Liver (tissue), 8 donors: ENCODE measurements at regions not wholly inside any gene's neighbourhood (a gene's known extent, or its start where the extent isn't known, plus 50 kb on each side); places are given as distances from the start of the nearest gene placed in this dataset.

Source experiments
- DNase-seq: peaks from one replicate; pipeline ENCODE4 v3.0.0-alpha.2; 2017; ENCODE audit warnings: low spot score
- H3K27ac ChIP-seq, 2 donors: one replicate each; pipeline ENCODE4 v1.7.0; 2013; ENCODE audit warnings: inconsistent platforms in 2 of 2, low read length in 2 of 2, control low read depth in 1 of 2, low read depth in 1 of 2, mild to moderate bottlenecking in 1 of 2
- H3K27me3 ChIP-seq, 4 donors: one replicate each; pipeline versions ENCODE4 v1.6.1 to v1.7.0; 2013; ENCODE audit warnings: low read length in 3 of 4, inconsistent platforms in 1 of 4, mild to moderate bottlenecking in 1 of 4, moderate library complexity in 1 of 4; ENCODE audit not compliant: control insufficient read depth in 4 of 4, insufficient read depth in 4 of 4
- H3K36me3 ChIP-seq, 4 donors: one replicate each; pipeline versions ENCODE4 v1.6.1 to v1.7.0; 2013; ENCODE audit warnings: low read length in 3 of 4, mild to moderate bottlenecking in 3 of 4, low read depth in 1 of 4, moderate library complexity in 1 of 4; ENCODE audit not compliant: control insufficient read depth in 4 of 4, insufficient read depth in 3 of 4
- H3K4me1 ChIP-seq, 4 donors: one replicate each; pipeline versions ENCODE4 v1.6.1 to v1.7.0; 2013; ENCODE audit warnings: low read length in 3 of 4, mild to moderate bottlenecking in 3 of 4, moderate library complexity in 1 of 4; ENCODE audit not compliant: control insufficient read depth in 4 of 4, insufficient read depth in 4 of 4
- H3K4me3 ChIP-seq, 3 donors: one replicate each; pipeline versions ENCODE4 v1.6.1 to v1.7.0; 2013; ENCODE audit warnings: low read length in 3 of 3, control low read depth in 1 of 3, low read depth in 1 of 3, mild to moderate bottlenecking in 1 of 3
- H3K9ac ChIP-seq, 2 donors: one replicate each; pipeline ENCODE4 v1.7.0; 2013; ENCODE audit warnings: low read length in 2 of 2, mild to moderate bottlenecking in 2 of 2, moderate library complexity in 2 of 2, control low read depth in 1 of 2, low read depth in 1 of 2
- H3K9me3 ChIP-seq, 4 donors: one replicate each; pipeline versions ENCODE4 v1.6.1 to v1.7.0; 2013; ENCODE audit warnings: low read length in 3 of 4; ENCODE audit not compliant: control insufficient read depth in 4 of 4
- EGR1 ChIP-seq, 2 donors: IDR thresholded peaks; 2 replicates each; pipeline ENCODE4 v1.6.1; 2016 to 2018; ENCODE audit warnings: antibody characterized with exemption in 2 of 2, low read depth in 2 of 2
- FOXA1 ChIP-seq: IDR thresholded peaks from 2 replicates; pipeline ENCODE4 v1.6.1; 2016; ENCODE audit warnings: antibody characterized with exemption
- FOXA2 ChIP-seq: IDR thresholded peaks from 2 replicates; pipeline ENCODE4 v1.6.1; 2016; ENCODE audit warnings: antibody characterized with exemption
- GABPA ChIP-seq, 2 donors: IDR thresholded peaks in 1 of 2; conservative IDR thresholded peaks in 1 of 2; 2 replicates each; pipeline ENCODE4 v1.6.1; 2016; ENCODE audit warnings: antibody characterized with exemption in 2 of 2, mild to moderate bottlenecking in 1 of 2, moderate library complexity in 1 of 2
- HNF4A ChIP-seq, 2 donors: conservative IDR thresholded peaks; 2 replicates each; pipeline ENCODE4 v1.6.1; 2016; ENCODE audit warnings: antibody characterized with exemption in 2 of 2, mild to moderate bottlenecking in 2 of 2
- HNF4G ChIP-seq: IDR thresholded peaks from 2 replicates; pipeline ENCODE4 v1.6.1; 2016; ENCODE audit warnings: antibody characterized with exemption
- JUND ChIP-seq, 2 donors: IDR thresholded peaks; 2 replicates each; pipeline ENCODE4 v1.6.1; 2016; ENCODE audit warnings: antibody characterized with exemption in 2 of 2
- NR2F2 ChIP-seq: IDR thresholded peaks from 2 replicates; pipeline ENCODE4 v1.6.1; 2016; ENCODE audit warnings: antibody characterized with exemption
- RAD21 ChIP-seq, 2 donors: IDR thresholded peaks; 2 replicates each; pipeline ENCODE4 v1.6.1; 2016; ENCODE audit warnings: antibody characterized with exemption in 2 of 2, mild to moderate bottlenecking in 2 of 2
- SP1 ChIP-seq: IDR thresholded peaks from 2 replicates; pipeline ENCODE4 v1.6.1; 2018; ENCODE audit warnings: antibody characterized with exemption, mild to moderate bottlenecking
- TAF1 ChIP-seq: conservative IDR thresholded peaks from 2 replicates; pipeline ENCODE4 v1.6.1; 2016; ENCODE audit warnings: antibody characterized with exemption, mild to moderate bottlenecking
- YY1 ChIP-seq: IDR thresholded peaks from 2 replicates; pipeline ENCODE4 v1.6.1; 2016; ENCODE audit warnings: antibody characterized with exemption, mild to moderate bottlenecking
- WGBS: extraction: QIAGEN DNeasy Blood & Tissue Kit; methylation state at CpG from one replicate; pipeline ENCODE4 v1.1.7; 2013; 5-methylcytosine and 5-hydroxymethylcytosine counted together
- TF ChIP-seq, protein P1 (sequence below): IDR thresholded peaks from 2 replicates; pipeline ENCODE4 v1.6.1; 2016; ENCODE audit warnings: antibody characterized with exemption
- TF ChIP-seq, protein P2 (sequence below): IDR thresholded peaks from 2 replicates; pipeline ENCODE4 v1.6.1; 2016; ENCODE audit warnings: antibody characterized with exemption
- TF ChIP-seq, protein P3 (sequence below): IDR thresholded peaks from 2 replicates; pipeline ENCODE4 v1.6.1; 2016; ENCODE audit warnings: antibody characterized with exemption, mild to moderate bottlenecking
- TF ChIP-seq, protein P4 (sequence below): fragments of 150-350 bp; IDR thresholded peaks from 2 replicates; pipeline ENCODE4 v1.5.1; 2017; ENCODE audit warnings: improper control_type of control experiment, low read depth, low read length; ENCODE audit not compliant: missing input control
- TF ChIP-seq, protein P5 (sequence below): IDR thresholded peaks from 2 replicates; pipeline ENCODE4 v1.6.1; 2016; ENCODE audit warnings: antibody characterized with exemption
- donor health status: healthy.
- donor health status: healthy.
- donor health status: healthy.
- donor health status: healthy.
- donor health status: healthy.

DNA sequence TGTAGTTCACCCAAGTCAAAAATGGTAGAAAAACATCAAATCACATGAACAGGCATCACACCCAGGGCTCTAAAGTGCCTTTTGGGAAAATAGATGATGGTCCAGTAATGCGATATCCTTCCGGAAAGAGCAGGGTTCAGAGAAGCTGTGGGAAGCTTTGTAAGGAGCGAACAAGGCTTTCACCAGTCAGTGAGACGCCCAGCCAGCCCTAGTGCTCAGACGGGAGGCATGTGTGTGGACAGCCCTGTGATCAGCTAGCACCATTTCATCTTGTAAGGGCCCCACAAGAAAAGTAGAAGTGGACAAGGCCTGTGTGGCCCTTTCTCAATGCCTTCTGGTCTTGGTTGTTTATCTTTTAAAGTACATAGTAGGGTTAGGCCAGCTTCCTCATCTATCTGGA, 76.1 kb downstream of the SMIM21 start:
- H3K9me3 ChIP-seq = peaks cover 0 to 7% (median 6%) of the 10 kb centered on the region in 4 donors
- H3K36me3 ChIP-seq = no peaks in the 10 kb centered on the region
- DNase-seq = peak; percentile 10
- no peak for TF ChIP-seq FOXA2
- no peak for TF ChIP-seq HNF4G
- no peak for TF ChIP-seq JUND (IDR thresholded peaks at IDR 0.05)
- TF ChIP-seq, protein P1, sequence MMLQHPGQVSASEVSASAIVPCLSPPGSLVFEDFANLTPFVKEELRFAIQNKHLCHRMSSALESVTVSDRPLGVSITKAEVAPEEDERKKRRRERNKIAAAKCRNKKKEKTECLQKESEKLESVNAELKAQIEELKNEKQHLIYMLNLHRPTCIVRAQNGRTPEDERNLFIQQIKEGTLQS = no peak
- TF ChIP-seq, protein P2, sequence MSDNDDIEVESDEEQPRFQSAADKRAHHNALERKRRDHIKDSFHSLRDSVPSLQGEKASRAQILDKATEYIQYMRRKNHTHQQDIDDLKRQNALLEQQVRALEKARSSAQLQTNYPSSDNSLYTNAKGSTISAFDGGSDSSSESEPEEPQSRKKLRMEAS = no peak
- TF ChIP-seq, protein P3, sequence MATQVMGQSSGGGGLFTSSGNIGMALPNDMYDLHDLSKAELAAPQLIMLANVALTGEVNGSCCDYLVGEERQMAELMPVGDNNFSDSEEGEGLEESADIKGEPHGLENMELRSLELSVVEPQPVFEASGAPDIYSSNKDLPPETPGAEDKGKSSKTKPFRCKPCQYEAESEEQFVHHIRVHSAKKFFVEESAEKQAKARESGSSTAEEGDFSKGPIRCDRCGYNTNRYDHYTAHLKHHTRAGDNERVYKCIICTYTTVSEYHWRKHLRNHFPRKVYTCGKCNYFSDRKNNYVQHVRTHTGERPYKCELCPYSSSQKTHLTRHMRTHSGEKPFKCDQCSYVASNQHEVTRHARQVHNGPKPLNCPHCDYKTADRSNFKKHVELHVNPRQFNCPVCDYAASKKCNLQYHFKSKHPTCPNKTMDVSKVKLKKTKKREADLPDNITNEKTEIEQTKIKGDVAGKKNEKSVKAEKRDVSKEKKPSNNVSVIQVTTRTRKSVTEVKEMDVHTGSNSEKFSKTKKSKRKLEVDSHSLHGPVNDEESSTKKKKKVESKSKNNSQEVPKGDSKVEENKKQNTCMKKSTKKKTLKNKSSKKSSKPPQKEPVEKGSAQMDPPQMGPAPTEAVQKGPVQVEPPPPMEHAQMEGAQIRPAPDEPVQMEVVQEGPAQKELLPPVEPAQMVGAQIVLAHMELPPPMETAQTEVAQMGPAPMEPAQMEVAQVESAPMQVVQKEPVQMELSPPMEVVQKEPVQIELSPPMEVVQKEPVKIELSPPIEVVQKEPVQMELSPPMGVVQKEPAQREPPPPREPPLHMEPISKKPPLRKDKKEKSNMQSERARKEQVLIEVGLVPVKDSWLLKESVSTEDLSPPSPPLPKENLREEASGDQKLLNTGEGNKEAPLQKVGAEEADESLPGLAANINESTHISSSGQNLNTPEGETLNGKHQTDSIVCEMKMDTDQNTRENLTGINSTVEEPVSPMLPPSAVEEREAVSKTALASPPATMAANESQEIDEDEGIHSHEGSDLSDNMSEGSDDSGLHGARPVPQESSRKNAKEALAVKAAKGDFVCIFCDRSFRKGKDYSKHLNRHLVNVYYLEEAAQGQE = no peak
- TF ChIP-seq FOXA1 = no peak
- no peak for TF ChIP-seq HNF4A (conservative IDR thresholded peaks at IDR 0.05)
- no peak for TF ChIP-seq GABPA (IDR thresholded peaks at IDR 0.05 in 1 of 2, conservative IDR thresholded peaks at IDR 0.05 in 1 of 2)
- TF ChIP-seq YY1 = no peak
- no peak for TF ChIP-seq EGR1 (IDR thresholded peaks at IDR 0.05; ENCODE audit: low read depth in 2 of 2)
- no peak for TF ChIP-seq TAF1
- no peaks in the 10 kb centered on the region for H3K4me1 ChIP-seq
- 94% methylated on average over 5 of the region's 5 CpGs for WGBS
- H3K27me3 ChIP-seq = peaks cover 0 to 2% (median 0%) of the 10 kb centered on the region in 4 donors
- H3K9ac ChIP-seq = no peak overlapping the region
- H3K27ac ChIP-seq = no peak overlapping the region
- H3K4me3 ChIP-seq = no peak overlapping the region

DNA sequence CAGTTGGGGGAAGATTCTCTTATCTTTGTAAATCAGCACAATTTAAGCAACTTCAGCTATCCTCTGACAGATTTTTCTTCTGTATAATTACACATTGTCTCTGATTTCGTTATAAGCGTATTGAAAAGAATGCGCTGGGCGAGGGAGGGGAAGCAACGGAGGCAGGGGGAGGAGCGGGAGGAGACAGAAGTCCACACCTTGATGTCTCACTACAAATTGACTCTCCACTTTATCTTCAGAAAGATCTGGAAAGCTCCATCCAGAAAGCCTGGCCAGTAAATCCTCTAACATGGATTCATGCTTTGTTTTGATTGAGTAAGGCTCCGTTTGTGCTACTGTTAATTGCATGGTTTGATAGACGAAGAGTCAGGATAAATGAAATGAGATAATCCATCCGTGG, 76.6 kb downstream of the SMIM21 start:
- Histone ChIP-seq H3K27me3 (peaks cover 0 to 2% (median 0%) of the 10 kb centered on the region in 4 donors), H3K27ac (no peak overlapping the region), H3K4me1 (no peaks in the 10 kb centered on the region), H3K36me3 (no peaks in the 10 kb centered on the region), H3K9ac (no peak overlapping the region), H3K9me3 (peaks cover 0 to 7% (median 6%) of the 10 kb centered on the region in 4 donors), H3K4me3 (no peak overlapping the region)
- DNase-seq = no peak
- 68% methylated on average over 9 of the region's 9 CpGs for WGBS
- TF ChIP-seq, protein P3 = no peak
- TF ChIP-seq, protein P4, sequence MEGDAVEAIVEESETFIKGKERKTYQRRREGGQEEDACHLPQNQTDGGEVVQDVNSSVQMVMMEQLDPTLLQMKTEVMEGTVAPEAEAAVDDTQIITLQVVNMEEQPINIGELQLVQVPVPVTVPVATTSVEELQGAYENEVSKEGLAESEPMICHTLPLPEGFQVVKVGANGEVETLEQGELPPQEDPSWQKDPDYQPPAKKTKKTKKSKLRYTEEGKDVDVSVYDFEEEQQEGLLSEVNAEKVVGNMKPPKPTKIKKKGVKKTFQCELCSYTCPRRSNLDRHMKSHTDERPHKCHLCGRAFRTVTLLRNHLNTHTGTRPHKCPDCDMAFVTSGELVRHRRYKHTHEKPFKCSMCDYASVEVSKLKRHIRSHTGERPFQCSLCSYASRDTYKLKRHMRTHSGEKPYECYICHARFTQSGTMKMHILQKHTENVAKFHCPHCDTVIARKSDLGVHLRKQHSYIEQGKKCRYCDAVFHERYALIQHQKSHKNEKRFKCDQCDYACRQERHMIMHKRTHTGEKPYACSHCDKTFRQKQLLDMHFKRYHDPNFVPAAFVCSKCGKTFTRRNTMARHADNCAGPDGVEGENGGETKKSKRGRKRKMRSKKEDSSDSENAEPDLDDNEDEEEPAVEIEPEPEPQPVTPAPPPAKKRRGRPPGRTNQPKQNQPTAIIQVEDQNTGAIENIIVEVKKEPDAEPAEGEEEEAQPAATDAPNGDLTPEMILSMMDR = no peak
- TF ChIP-seq YY1 (no peak), EGR1 (IDR thresholded peaks at IDR 0.05; ENCODE audit: low read depth in 2 of 2) (no peak), FOXA2 (no peak), JUND (IDR thresholded peaks at IDR 0.05) (no peak), RAD21 (IDR thresholded peaks at IDR 0.05) (no peak), HNF4G (no peak), SP1 (no peak), NR2F2 (no peak)
- TF ChIP-seq, protein P5, sequence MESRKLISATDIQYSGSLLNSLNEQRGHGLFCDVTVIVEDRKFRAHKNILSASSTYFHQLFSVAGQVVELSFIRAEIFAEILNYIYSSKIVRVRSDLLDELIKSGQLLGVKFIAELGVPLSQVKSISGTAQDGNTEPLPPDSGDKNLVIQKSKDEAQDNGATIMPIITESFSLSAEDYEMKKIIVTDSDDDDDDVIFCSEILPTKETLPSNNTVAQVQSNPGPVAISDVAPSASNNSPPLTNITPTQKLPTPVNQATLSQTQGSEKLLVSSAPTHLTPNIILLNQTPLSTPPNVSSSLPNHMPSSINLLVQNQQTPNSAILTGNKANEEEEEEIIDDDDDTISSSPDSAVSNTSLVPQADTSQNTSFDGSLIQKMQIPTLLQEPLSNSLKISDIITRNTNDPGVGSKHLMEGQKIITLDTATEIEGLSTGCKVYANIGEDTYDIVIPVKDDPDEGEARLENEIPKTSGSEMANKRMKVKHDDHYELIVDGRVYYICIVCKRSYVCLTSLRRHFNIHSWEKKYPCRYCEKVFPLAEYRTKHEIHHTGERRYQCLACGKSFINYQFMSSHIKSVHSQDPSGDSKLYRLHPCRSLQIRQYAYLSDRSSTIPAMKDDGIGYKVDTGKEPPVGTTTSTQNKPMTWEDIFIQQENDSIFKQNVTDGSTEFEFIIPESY = no peak
- TF ChIP-seq, protein P1 = no peak
